GM12875 (cell line): ENCODE measurements at regions not wholly inside any gene's neighbourhood (a gene's known extent, or its start where the extent isn't known, plus 50 kb on each side); places are given as distances from the start of the nearest gene placed in this dataset.

Experiments
- H3K4me3 ChIP-seq: one replicate; pipeline ENCODE4 v1.5.1; 2011; ENCODE audit warnings: low read depth, low read length, control low read depth
- CTCF ChIP-seq: IDR thresholded peaks from 2 replicates; pipeline ENCODE4 v1.5.1; 2011; ENCODE audit warnings: low read depth, mild to moderate bottlenecking, control low read depth, inconsistent platforms, low read length, moderate library complexity, borderline replicate concordance; ENCODE audit not compliant: insufficient read depth

- TF ChIP-seq CTCF, result no peak
Measured at GRCh38 chr20:39792334-39792733, 830.2 kb downstream of the DHX35 start.

GRCh38 chr20:39789411-39789810, 827.3 kb downstream of the DHX35 start:
- no peak for TF ChIP-seq CTCF
- no peak overlapping the region for H3K4me3 ChIP-seq

More at GRCh38 chr20:39792334-39792733, 830.2 kb downstream of the DHX35 start:
- H3K4me3 ChIP-seq, result no peak overlapping the region

- H3K4me3 ChIP-seq, result no peak overlapping the region
- TF ChIP-seq CTCF, result no peak
Measured at GRCh38 chr20:39785252-39785917, 823.2 kb downstream of the DHX35 start.

- no peak overlapping the region for H3K4me3 ChIP-seq
- TF ChIP-seq CTCF, result no peak
Measured at GRCh38 chr20:39784693-39785092, 822.5 kb downstream of the DHX35 start.

- TF ChIP-seq CTCF, result no peak
- no peak overlapping the region for H3K4me3 ChIP-seq
Measured at GRCh38 chr20:39778847-39779604, 816.9 kb downstream of the DHX35 start.

- H3K4me3 ChIP-seq, result no peak overlapping the region
- TF ChIP-seq CTCF, result no peak
Measured at GRCh38 chr20:39778431-39778830, 816.3 kb downstream of the DHX35 start.

GRCh38 chr20:39777610-39778009, 815.5 kb downstream of the DHX35 start:
- TF ChIP-seq CTCF, result no peak
- H3K4me3 ChIP-seq, result no peak overlapping the region
